Breast epithelium (tissue), 3 donors: ENCODE measurements at regions not wholly inside any gene's neighbourhood (a gene's known extent, or its start where the extent isn't known, plus 50 kb on each side); places are given as distances from the start of the nearest gene placed in this dataset.

Source experiments
- POLR2AphosphoS5 ChIP-seq, 3 donors: sonication (generic); formaldehyde crosslinking; IDR thresholded peaks; one replicate each; pipeline ENCODE4 v1.6.1; 2017; ENCODE audit warnings: antibody characterized with exemption in 3 of 3
- TF ChIP-seq, protein P1 (sequence below), 3 donors: fragments of 450-650 bp; IDR thresholded peaks; one replicate each; pipeline ENCODE4 v1.5.1; 2016 to 2017; ENCODE audit warnings: antibody characterized with exemption in 3 of 3, mild to moderate bottlenecking in 3 of 3, moderate library complexity in 3 of 3

DNA sequence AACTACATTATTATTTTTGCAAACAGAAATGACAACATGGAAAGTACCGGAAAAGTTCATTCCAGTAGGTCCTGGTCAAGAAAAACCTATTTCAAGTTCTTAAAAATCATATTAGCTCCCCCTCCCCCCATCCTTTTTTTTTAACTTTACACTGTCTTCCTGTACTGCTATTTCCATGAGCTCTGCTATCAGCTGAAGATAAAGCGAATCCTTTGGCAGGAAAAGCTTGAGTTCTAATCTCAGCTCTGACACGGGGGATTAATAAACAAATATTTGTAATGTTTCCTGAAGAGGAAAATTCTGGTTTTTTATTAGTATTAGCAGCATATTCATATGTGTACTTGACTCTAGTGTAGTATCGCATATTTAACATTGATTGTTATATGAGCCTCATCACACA is 190.7 kb upstream of the ESRRG start:
- TF ChIP-seq, protein P1, sequence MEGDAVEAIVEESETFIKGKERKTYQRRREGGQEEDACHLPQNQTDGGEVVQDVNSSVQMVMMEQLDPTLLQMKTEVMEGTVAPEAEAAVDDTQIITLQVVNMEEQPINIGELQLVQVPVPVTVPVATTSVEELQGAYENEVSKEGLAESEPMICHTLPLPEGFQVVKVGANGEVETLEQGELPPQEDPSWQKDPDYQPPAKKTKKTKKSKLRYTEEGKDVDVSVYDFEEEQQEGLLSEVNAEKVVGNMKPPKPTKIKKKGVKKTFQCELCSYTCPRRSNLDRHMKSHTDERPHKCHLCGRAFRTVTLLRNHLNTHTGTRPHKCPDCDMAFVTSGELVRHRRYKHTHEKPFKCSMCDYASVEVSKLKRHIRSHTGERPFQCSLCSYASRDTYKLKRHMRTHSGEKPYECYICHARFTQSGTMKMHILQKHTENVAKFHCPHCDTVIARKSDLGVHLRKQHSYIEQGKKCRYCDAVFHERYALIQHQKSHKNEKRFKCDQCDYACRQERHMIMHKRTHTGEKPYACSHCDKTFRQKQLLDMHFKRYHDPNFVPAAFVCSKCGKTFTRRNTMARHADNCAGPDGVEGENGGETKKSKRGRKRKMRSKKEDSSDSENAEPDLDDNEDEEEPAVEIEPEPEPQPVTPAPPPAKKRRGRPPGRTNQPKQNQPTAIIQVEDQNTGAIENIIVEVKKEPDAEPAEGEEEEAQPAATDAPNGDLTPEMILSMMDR (IDR thresholded peaks at IDR 0.05), result no peak
- no peak for TF ChIP-seq POLR2AphosphoS5 (IDR thresholded peaks at IDR 0.05)
